Psoas muscle (tissue), 7 donors: ENCODE measurements at regions not wholly inside any gene's neighbourhood (a gene's known extent, or its start where the extent isn't known, plus 50 kb on each side); places are given as distances from the start of the nearest gene placed in this dataset.

Experiments
- ATAC-seq, 4 donors: fragments of 200-7000 bp; cut with Tn5 transposase; one replicate each; pipeline ENCODE4 v1.9.1; 2020; ENCODE audit warnings: moderate library complexity in 3 of 4, mild to moderate bottlenecking in 2 of 4
- DNase-seq, 2 donors: peaks; one replicate each; pipeline ENCODE4 v3.0.0-alpha.2; 2020
- H3K27ac ChIP-seq: fragments of 200-600 bp; one replicate; pipeline ENCODE4 v1.8.0; 2022
- H3K27me3 ChIP-seq, 3 donors: fragments of 200-600 bp in 1 of 3; one replicate each; pipeline versions ENCODE4 v1.6.1 to v1.8.0; 2013 to 2022; ENCODE audit warnings: low read length in 2 of 3, mild to moderate bottlenecking in 2 of 3, moderate library complexity in 1 of 3; ENCODE audit not compliant: insufficient read depth in 3 of 3
- H3K36me3 ChIP-seq, 2 donors: fragments of 200-600 bp in 1 of 2; one replicate each; pipeline versions ENCODE4 v1.6.1 to v1.8.0; 2013 to 2022; ENCODE audit warnings: low read depth in 1 of 2, mild to moderate bottlenecking in 1 of 2, moderate library complexity in 1 of 2; ENCODE audit not compliant: insufficient read depth in 1 of 2
- H3K4me1 ChIP-seq: fragments of 200-600 bp; one replicate; pipeline ENCODE4 v1.8.0; 2022
- H3K4me3 ChIP-seq: fragments of 200-600 bp; one replicate; pipeline ENCODE4 v1.8.0; 2022; ENCODE audit warnings: mild to moderate bottlenecking
- H3K9me3 ChIP-seq: fragments of 200-600 bp; one replicate; pipeline ENCODE4 v1.8.0; 2022
- CTCF ChIP-seq: fragments of 200-600 bp; IDR thresholded peaks from one replicate; pipeline ENCODE4 v1.8.0; 2022; ENCODE audit warnings: antibody characterized with exemption
- WGBS, 3 donors: extraction: QIAGEN DNeasy Blood & Tissue Kit; methylation state at CpG; one replicate each; pipeline versions ENCODE4 v1.1.6 to v1.1.7; 2013; 5-methylcytosine and 5-hydroxymethylcytosine counted together
- intact Hi-C, 2 donors: fragments of 100-400 bp; cut with DNase I; formaldehyde crosslinking; loops; one replicate each; pipeline versions ENCODE4 v1.11.0 to v1.14.2; 2022
- donor health status: healthy with polysubstance abuse.
- donor health status: DM: no; HTN: no; CAD: no; lungs with moderate emphysema.
- donor health status: Bipolar disorder and iron deficiency.
- donor health status: healthy.
- donor health status: DM: yes; HTN: yes; CAD: no.
- donor health status: DM: no; HTN: no; CAD: no.
- donor health status: DM: yes; HTN: yes; CAD: no.

- TF ChIP-seq CTCF = no peak
- Histone ChIP-seq H3K27me3 (no peaks in the 10 kb centered on the region), H3K27ac (no peak overlapping the region), H3K4me1 (peaks cover 20% of the 10 kb centered on the region), H3K9me3 (no peaks in the 10 kb centered on the region), H3K36me3 (no peaks in the 10 kb centered on the region), H3K4me3 (no peak overlapping the region)
- intact Hi-C loops = no loop called here
- DNase-seq (no peak), ATAC-seq (no peak)
Observed at GRCh38 chr6:132972254-132972653, 157.9 kb downstream of the RPS12 start.

- H3K27ac ChIP-seq = no peak overlapping the region
- no peaks in the 10 kb centered on the region for H3K27me3 ChIP-seq
- no peaks in the 10 kb centered on the region for H3K9me3 ChIP-seq
- intact Hi-C loops = no loop called here
- no peak for DNase-seq
- peaks cover 20% of the 10 kb centered on the region for H3K4me1 ChIP-seq
- H3K36me3 ChIP-seq = no peaks in the 10 kb centered on the region
- no peak for ATAC-seq
- no peak overlapping the region for H3K4me3 ChIP-seq
- WGBS, 3 donors = 14 to 36% (median 14%) methylated on average over 3 of the region's 3 CpGs
- no peak for TF ChIP-seq CTCF
Observed at GRCh38 chr6:132972971-132973370, 158.6 kb downstream of the RPS12 start.

- no peak for DNase-seq
- Histone ChIP-seq H3K36me3 (no peaks in the 10 kb centered on the region), H3K4me3 (no peak overlapping the region), H3K9me3 (no peaks in the 10 kb centered on the region), H3K27ac (no peak overlapping the region), H3K4me1 (peaks cover 20% of the 10 kb centered on the region), H3K27me3 (no peaks in the 10 kb centered on the region)
- intact Hi-C loops = no loop called here
- 11 to 17% (median 17%) methylated on average over 3 of the region's 3 CpGs for WGBS, 3 donors
- TF ChIP-seq CTCF = no peak
- ATAC-seq = peak; percentile 61 to 94 (median 82)
Observed at GRCh38 chr6:132973514-132973993, 159.2 kb downstream of the RPS12 start.

GRCh38 chr6:132974122-132974521, 159.8 kb downstream of the RPS12 start:
- Histone ChIP-seq H3K9me3 (no peaks in the 10 kb centered on the region), H3K36me3 (no peaks in the 10 kb centered on the region), H3K27me3 (no peaks in the 10 kb centered on the region), H3K27ac (no peak overlapping the region), H3K4me1 (peaks cover 20% of the 10 kb centered on the region), H3K4me3 (no peak overlapping the region)
- 68 to 78% (median 78%) methylated on average over 4 of the region's 4 CpGs for WGBS, 3 donors
- TF ChIP-seq CTCF = no peak
- DNase-seq (no peak), ATAC-seq (no peak)
- intact Hi-C loops = no loop called here

GRCh38 chr6:132977413-132977812, 163.0 kb downstream of the RPS12 start:
- peaks cover 3% of the 10 kb centered on the region for H3K9me3 ChIP-seq
- no peaks in the 10 kb centered on the region for H3K36me3 ChIP-seq
- intact Hi-C loops = no loop called here
- H3K4me1 ChIP-seq = peaks cover 17% of the 10 kb centered on the region
- TF ChIP-seq CTCF = no peak
- no peaks in the 10 kb centered on the region for H3K27me3 ChIP-seq
- ATAC-seq (no peak), DNase-seq (no peak)
- H3K27ac ChIP-seq = no peak overlapping the region
- H3K4me3 ChIP-seq = no peak overlapping the region
